ENCODE measurements at regions not wholly inside any gene's neighbourhood (a gene's known extent, or its start where the extent isn't known, plus 50 kb on each side); places are given as distances from the start of the nearest gene placed in this dataset.

DNA sequence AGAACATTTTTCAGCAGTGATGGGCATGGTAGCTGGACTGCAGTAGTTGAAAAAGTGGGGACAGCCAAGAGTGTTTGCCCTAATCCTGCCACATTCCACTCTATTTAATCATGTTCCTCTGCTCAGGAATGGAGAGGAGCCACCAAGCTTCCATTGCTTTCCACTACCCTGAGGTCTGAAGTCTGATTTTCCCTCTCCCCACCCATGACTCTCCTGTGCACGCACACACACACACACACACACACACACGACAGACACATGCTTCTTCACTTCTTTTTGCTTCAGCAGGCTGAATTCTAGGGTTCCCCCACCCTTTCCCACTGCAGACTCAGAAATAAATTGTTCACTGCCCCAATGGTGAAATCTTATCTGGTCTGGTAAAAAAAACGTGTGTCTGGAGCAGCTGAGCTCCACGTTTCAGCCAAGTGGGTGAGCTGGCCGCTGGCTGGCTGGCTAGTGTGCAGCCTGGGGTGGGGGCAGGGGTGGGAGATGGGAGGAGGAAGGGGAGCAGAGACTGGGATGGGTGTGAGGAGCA lies 142.7 kb upstream of the NALF2 start:
- DNase-seq: no peak
- no peak overlapping the region for H3K4me2 ChIP-seq (ENCODE audit: insufficient read depth, insufficient read length, low read length)
- H3K27ac ChIP-seq (ENCODE audit: insufficient read length, low read depth, low read length): no peak overlapping the region
- H2BK5ac ChIP-seq (ENCODE audit: insufficient read length, low read length): no peak overlapping the region
- H3K18ac ChIP-seq (ENCODE audit: insufficient read length, low read depth, low read length): no peak overlapping the region
- H3K4me1 ChIP-seq (ENCODE audit: insufficient read depth, low read length): no peaks in the 10 kb centered on the region
- no peak overlapping the region for H3K56ac ChIP-seq (ENCODE audit: insufficient read length, low read depth, low read length)
- H3K36me3 Mint-ChIP-seq (ENCODE audit: insufficient read depth in 1 of 3, low read depth in 3 of 3): no peaks in the 10 kb centered on the region; a peak in 1 of 7 replicates
- H2BK12ac ChIP-seq (ENCODE audit: insufficient read length, low read depth, low read length): no peak overlapping the region
- H2BK15ac ChIP-seq (ENCODE audit: low read depth, low read length): no peak overlapping the region
- H3K4ac ChIP-seq (ENCODE audit: low read depth, low read length): no peak overlapping the region
- H3K79me2 ChIP-seq (ENCODE audit: insufficient read depth, low read length): no peaks in the 10 kb centered on the region
- no peak overlapping the region for H4K5ac ChIP-seq (ENCODE audit: insufficient read length, low read depth, low read length)
- no peaks in the 10 kb centered on the region for H3K23me2 ChIP-seq (ENCODE audit: insufficient read length, low read depth, low read length, poor library complexity, severe bottlenecking)
- H3K27me3 ChIP-seq (ENCODE audit: insufficient read depth, low read length): no peaks in the 10 kb centered on the region
- H2BK20ac ChIP-seq (ENCODE audit: low read depth, low read length, poor library complexity, severe bottlenecking): no peak overlapping the region
- H4K20me1 ChIP-seq (ENCODE audit: control insufficient read depth, insufficient read depth, insufficient read length): no peaks in the 10 kb centered on the region
- no peak overlapping the region for H2AK5ac ChIP-seq (ENCODE audit: insufficient read length, low read length)
- H3K4me1 Mint-ChIP-seq: peaks cover 6 to 15% of the 10 kb centered on the region in 2 experiments; a peak in 3 of 4 replicates
- H3T11ph ChIP-seq (ENCODE audit: low read length): no peak overlapping the region
- H3K79me1 ChIP-seq (ENCODE audit: insufficient read depth, low read depth, low read length, poor library complexity, severe bottlenecking): no peaks in the 10 kb centered on the region
- peaks cover 13% of the 10 kb centered on the region for H3K9me3 ChIP-seq (ENCODE audit: control insufficient read depth, low read depth, low read length)
- H4K8ac ChIP-seq (replicated peaks; ENCODE audit: insufficient read length, low read depth, low read length): no peak overlapping the region
- H3K14ac ChIP-seq (ENCODE audit: insufficient read depth, low read length): no peak overlapping the region
- no CpG with 5 or more reads among the region's 5 CpGs for WGBS (ENCODE audit: extremely low coverage, insufficient read length, low lambda C conversion rate)
- H2BK120ac ChIP-seq (ENCODE audit: low read depth, low read length, poor library complexity, severe bottlenecking): no peak overlapping the region
- H2AFZ ChIP-seq (ENCODE audit: low read length): no peak overlapping the region
- no peak overlapping the region for H4K91ac ChIP-seq (ENCODE audit: insufficient read length, low read depth, low read length)
- H3K9ac ChIP-seq (ENCODE audit: extremely low read depth, insufficient read length, low read length): no peak overlapping the region
- TF ChIP-seq, protein P1, sequence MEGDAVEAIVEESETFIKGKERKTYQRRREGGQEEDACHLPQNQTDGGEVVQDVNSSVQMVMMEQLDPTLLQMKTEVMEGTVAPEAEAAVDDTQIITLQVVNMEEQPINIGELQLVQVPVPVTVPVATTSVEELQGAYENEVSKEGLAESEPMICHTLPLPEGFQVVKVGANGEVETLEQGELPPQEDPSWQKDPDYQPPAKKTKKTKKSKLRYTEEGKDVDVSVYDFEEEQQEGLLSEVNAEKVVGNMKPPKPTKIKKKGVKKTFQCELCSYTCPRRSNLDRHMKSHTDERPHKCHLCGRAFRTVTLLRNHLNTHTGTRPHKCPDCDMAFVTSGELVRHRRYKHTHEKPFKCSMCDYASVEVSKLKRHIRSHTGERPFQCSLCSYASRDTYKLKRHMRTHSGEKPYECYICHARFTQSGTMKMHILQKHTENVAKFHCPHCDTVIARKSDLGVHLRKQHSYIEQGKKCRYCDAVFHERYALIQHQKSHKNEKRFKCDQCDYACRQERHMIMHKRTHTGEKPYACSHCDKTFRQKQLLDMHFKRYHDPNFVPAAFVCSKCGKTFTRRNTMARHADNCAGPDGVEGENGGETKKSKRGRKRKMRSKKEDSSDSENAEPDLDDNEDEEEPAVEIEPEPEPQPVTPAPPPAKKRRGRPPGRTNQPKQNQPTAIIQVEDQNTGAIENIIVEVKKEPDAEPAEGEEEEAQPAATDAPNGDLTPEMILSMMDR (conservative IDR thresholded peaks at IDR 0.05): no peak
- H3K27me3 Mint-ChIP-seq (ENCODE audit: low read depth): peaks cover 24% of the 10 kb centered on the region
- peaks cover 33 to 59% of the 10 kb centered on the region in 2 experiments for H3K9me3 Mint-ChIP-seq
- H3K4me3 Mint-ChIP-seq: no peak overlapping the region
- H3K27ac Mint-ChIP-seq: no peak overlapping the region
- H3K23ac ChIP-seq (ENCODE audit: insufficient read length, low read depth, low read length): no peak overlapping the region
